Activated naive CD4-positive, alpha-beta T cell treated with anti-CD3 and anti-CD28 coated beads for 36 hours (primary cell): ENCODE measurements at regions not wholly inside any gene's neighbourhood (a gene's known extent, or its start where the extent isn't known, plus 50 kb on each side); places are given as distances from the start of the nearest gene placed in this dataset.

Experiments
- CTCF ChIA-PET: fragments of 350-600 bp; sonication (Branson Sonifier 250); formaldehyde crosslinking; loops from one replicate; lab custom pipeline; 2021; ENCODE audit warnings: antibody characterized with exemption; lab: Charles Lee
- DNase-seq: peaks from one replicate; pipeline ENCODE4 v3.0.0-alpha.2; 2020
- H3K27ac Mint-ChIP-seq: one replicate; pipeline ENCODE4 v1.8.0; 2021; ENCODE audit warnings: mild to moderate bottlenecking, mixed read lengths
- H3K27me3 Mint-ChIP-seq: one replicate; pipeline ENCODE4 v1.8.0; 2021; ENCODE audit warnings: low read depth, mixed read lengths
- H3K36me3 Mint-ChIP-seq: one replicate; pipeline ENCODE4 v1.8.0; 2021; ENCODE audit warnings: low read depth, mixed read lengths
- H3K4me1 Mint-ChIP-seq: one replicate; pipeline ENCODE4 v1.8.0; 2021; ENCODE audit warnings: low read depth, mixed read lengths
- H3K4me3 Mint-ChIP-seq: one replicate; pipeline ENCODE4 v1.8.0; 2021; ENCODE audit warnings: mild to moderate bottlenecking, moderate library complexity, mixed read lengths
- H3K9me3 Mint-ChIP-seq: one replicate; pipeline ENCODE4 v1.8.0; 2021; ENCODE audit warnings: mixed read lengths
- intact Hi-C: fragments of 100-400 bp; cut with micrococcal nuclease; formaldehyde crosslinking; loops from one replicate; pipeline ENCODE4 v1.15.1; 2023

- Mint-ChIP-seq H3K27ac (no peak overlapping the region), H3K4me1 (peaks cover 24% of the 10 kb centered on the region), H3K27me3 (no peaks in the 10 kb centered on the region), H3K4me3 (no peak overlapping the region), H3K9me3 (no peaks in the 10 kb centered on the region), H3K36me3 (no peaks in the 10 kb centered on the region)
- intact Hi-C loops: no loop called here
- DNase-seq: no peak
- CTCF ChIA-PET: no interaction called here
These were observed 598.1 kb downstream of the MID1IP1 start for GRCh38 chrX:39399387-39399786.

GRCh38 chrX:39401483-39402110 lies 600.3 kb downstream of the MID1IP1 start:
- CTCF ChIA-PET: no interaction called here
- peaks cover 24% of the 10 kb centered on the region for H3K4me1 Mint-ChIP-seq
- no peaks in the 10 kb centered on the region for H3K9me3 Mint-ChIP-seq
- H3K36me3 Mint-ChIP-seq: no peaks in the 10 kb centered on the region
- H3K4me3 Mint-ChIP-seq: no peak overlapping the region
- intact Hi-C loops: loop anchor here (2.0 kb wide), 1 partner anchor 23 kb away; no protein-coding TSS in a partner anchor
- peak; percentile 23 for DNase-seq
- no peak overlapping the region for H3K27ac Mint-ChIP-seq
- H3K27me3 Mint-ChIP-seq: no peaks in the 10 kb centered on the region

- Mint-ChIP-seq H3K27me3 (no peaks in the 10 kb centered on the region), H3K4me1 (peaks cover 24% of the 10 kb centered on the region), H3K4me3 (no peak overlapping the region), H3K9me3 (no peaks in the 10 kb centered on the region), H3K27ac (no peak overlapping the region), H3K36me3 (no peaks in the 10 kb centered on the region)
- DNase-seq: no peak
- CTCF ChIA-PET: no interaction called here
- intact Hi-C loops: no loop called here
These were observed 600.9 kb downstream of the MID1IP1 start for GRCh38 chrX:39402158-39402557.

DNA sequence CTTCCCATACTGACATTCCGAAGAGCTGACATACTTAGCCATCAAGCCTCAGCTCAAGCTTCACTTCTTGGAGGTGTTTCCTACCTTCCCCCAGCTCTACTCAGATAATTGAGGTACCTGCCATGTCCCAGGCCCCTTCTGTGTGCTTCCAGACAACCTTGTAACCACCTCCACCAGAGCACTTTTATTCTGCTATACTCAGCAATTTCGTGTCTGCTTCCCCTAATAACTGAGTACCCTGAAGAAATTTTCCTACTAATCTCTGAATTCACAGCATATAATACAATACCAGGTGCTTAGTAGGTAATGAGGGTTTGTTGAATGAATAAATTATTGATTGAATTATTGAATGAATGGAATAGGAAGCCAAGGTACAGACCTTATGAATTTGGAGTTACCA lies 605.5 kb downstream of the MID1IP1 start:
- H3K4me3 Mint-ChIP-seq: no peak overlapping the region
- no peak overlapping the region for H3K27ac Mint-ChIP-seq
- no peaks in the 10 kb centered on the region for H3K27me3 Mint-ChIP-seq
- CTCF ChIA-PET: no interaction called here
- no peak for DNase-seq
- H3K36me3 Mint-ChIP-seq: no peaks in the 10 kb centered on the region
- no peaks in the 10 kb centered on the region for H3K9me3 Mint-ChIP-seq
- H3K4me1 Mint-ChIP-seq: peaks cover 21% of the 10 kb centered on the region
- intact Hi-C loops: no loop called here

DNA sequence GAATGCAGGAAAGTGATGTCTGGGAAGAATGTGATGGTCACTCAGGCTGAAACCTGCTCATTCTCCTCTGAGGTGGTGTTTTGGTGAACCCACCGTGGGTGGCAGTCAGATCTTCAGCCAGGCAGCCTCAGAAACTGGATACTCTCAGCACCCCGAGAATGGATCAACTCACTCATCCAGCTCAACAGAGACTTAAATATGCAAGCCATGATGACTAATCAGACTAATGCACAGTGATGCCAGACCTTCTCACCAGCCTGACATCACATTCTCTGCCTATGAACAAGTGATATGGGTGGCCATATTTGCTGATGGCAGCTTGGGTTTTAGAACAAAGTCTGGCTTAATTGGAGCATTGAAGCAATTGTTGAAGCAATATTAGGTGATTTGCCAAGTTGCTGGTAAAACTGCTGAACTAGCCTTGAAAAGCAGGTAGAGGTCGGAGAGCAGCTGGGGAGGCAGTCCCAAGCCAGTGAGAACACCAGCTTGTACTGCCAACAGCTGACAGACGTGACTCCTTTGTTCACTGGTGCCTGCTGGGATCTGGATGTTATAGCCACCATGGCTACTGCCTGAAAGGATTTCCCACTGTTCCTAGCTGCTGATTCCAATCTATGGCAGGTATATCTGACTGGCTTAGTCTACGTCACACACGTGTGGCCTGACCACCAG lies 608.1 kb downstream of the MID1IP1 start:
- Mint-ChIP-seq H3K27ac (no peak overlapping the region), H3K9me3 (no peaks in the 10 kb centered on the region), H3K36me3 (no peaks in the 10 kb centered on the region), H3K4me1 (peaks cover 9% of the 10 kb centered on the region), H3K27me3 (no peaks in the 10 kb centered on the region), H3K4me3 (no peak overlapping the region)
- peak; percentile 27 for DNase-seq
- intact Hi-C loops: no loop called here
- CTCF ChIA-PET: no interaction called here

- Mint-ChIP-seq H3K27me3 (no peaks in the 10 kb centered on the region), H3K9me3 (no peaks in the 10 kb centered on the region), H3K4me1 (peaks cover 21% of the 10 kb centered on the region), H3K36me3 (no peaks in the 10 kb centered on the region), H3K27ac (no peak overlapping the region), H3K4me3 (no peak overlapping the region)
- CTCF ChIA-PET: no interaction called here
- intact Hi-C loops: no loop called here
- no peak for DNase-seq
These were observed 613.1 kb downstream of the MID1IP1 start for GRCh38 chrX:39414290-39414854.

- Mint-ChIP-seq H3K27ac (no peak overlapping the region), H3K27me3 (no peaks in the 10 kb centered on the region), H3K9me3 (no peaks in the 10 kb centered on the region), H3K4me1 (peaks cover 21% of the 10 kb centered on the region), H3K4me3 (no peak overlapping the region), H3K36me3 (no peaks in the 10 kb centered on the region)
- intact Hi-C loops: no loop called here
- CTCF ChIA-PET: no interaction called here
- no peak for DNase-seq
These were observed 615.4 kb downstream of the MID1IP1 start for GRCh38 chrX:39416547-39417260.

GRCh38 chrX:39418254-39418704 lies 617.0 kb downstream of the MID1IP1 start:
- peaks cover 31% of the 10 kb centered on the region for H3K4me1 Mint-ChIP-seq
- no peak overlapping the region for H3K4me3 Mint-ChIP-seq
- H3K36me3 Mint-ChIP-seq: no peaks in the 10 kb centered on the region
- peak; percentile 15 for DNase-seq
- peak overlapping the region; percentile 74 for H3K27ac Mint-ChIP-seq
- CTCF ChIA-PET: no interaction called here
- intact Hi-C loops: no loop called here
- H3K9me3 Mint-ChIP-seq: peaks cover 3% of the 10 kb centered on the region
- no peaks in the 10 kb centered on the region for H3K27me3 Mint-ChIP-seq

DNA sequence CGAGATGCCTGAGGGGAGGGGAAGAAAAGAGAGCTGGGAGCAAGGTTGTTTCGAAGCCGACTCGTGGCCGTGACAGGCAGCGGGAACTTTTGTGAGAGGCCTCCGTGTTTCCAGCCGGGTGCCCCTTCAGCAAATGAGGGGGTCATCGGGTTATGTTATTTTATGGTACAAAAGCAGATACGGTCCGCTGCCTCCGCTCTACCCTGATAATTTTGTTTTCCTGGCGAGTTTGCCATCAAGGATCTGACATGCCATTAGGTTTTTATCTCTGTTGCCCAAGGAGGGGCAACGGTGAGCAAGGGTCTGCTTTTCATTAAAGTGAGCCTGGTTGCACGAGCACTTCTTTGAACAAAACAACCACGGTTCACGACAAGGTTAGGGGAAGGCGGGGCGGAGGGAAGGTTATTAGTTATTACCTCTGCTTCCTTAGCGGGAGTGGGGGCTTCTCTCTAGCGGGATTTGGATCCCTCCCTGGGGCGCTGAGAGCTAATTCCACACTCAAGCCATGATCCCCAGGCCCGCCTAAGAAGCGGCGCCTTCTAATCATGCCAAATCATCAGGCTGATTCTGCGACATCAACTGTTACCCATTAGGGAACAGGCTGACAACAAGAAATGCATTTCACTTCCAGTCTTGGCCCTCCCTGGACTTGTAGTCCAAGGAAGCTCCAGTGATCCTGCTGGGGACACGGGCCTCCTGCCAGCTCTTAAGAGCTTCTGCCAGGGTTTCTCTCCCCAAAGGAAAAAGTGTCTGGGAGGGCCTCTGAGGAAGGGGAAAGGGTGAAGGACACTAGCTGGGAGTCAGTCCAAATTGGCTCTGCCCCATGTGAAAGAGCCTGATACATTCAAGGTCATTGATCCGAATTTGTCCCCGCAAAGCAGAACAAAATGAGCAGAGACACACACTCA lies 617.7 kb downstream of the MID1IP1 start:
- H3K27ac Mint-ChIP-seq: peak overlapping the region; percentile 74
- H3K27me3 Mint-ChIP-seq: no peaks in the 10 kb centered on the region
- CTCF ChIA-PET: interaction anchor here (1.2 kb wide), 1 partner anchor 26 kb away, joined by 4 read pairs; no protein-coding TSS in a partner anchor
- H3K36me3 Mint-ChIP-seq: no peaks in the 10 kb centered on the region
- no peak overlapping the region for H3K4me3 Mint-ChIP-seq
- peaks cover 3% of the 10 kb centered on the region for H3K9me3 Mint-ChIP-seq
- intact Hi-C loops: no loop called here
- no peak for DNase-seq
- peaks cover 36% of the 10 kb centered on the region for H3K4me1 Mint-ChIP-seq

DNA sequence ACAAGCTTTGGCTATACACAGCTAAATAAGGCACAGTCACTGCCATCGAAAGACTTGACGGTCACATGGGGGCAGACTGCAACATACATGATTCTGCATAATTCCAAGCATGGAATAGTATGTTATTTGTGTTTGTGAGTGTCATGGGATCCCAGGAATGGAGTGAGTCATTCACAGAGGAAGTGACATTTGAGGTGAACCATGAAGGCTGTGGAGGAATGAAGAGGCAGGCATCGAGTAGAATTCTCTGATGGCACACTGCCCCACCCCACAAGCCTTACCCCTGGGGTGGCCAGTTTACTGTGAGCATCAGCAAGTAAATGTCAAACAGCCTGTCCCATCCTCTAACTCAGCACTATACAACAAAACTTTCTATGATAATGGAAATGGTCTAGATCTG lies 619.7 kb downstream of the MID1IP1 start:
- intact Hi-C loops: no loop called here
- no peak overlapping the region for H3K4me3 Mint-ChIP-seq

GRCh38 chrX:39425124-39425806 lies 624.0 kb downstream of the MID1IP1 start:
- H3K36me3 Mint-ChIP-seq: no peaks in the 10 kb centered on the region
- intact Hi-C loops: loop anchor here (1.0 to 5.0 kb wide), 8 partner anchors 15 to 608 kb away; no protein-coding TSS in a partner anchor
- H3K4me3 Mint-ChIP-seq: no peak overlapping the region
- H3K27me3 Mint-ChIP-seq: no peaks in the 10 kb centered on the region
- CTCF ChIA-PET: interaction anchor here (0.6 kb wide), 1 partner anchor 385 kb away, joined by 3 read pairs; no protein-coding TSS in a partner anchor
- peaks cover 65% of the 10 kb centered on the region for H3K4me1 Mint-ChIP-seq
- H3K27ac Mint-ChIP-seq: peak overlapping the region; percentile 89
- DNase-seq: peak; percentile 21
- peaks cover 4% of the 10 kb centered on the region for H3K9me3 Mint-ChIP-seq

More for the DNA sequence above, 619.7 kb downstream of the MID1IP1 start:
- peaks cover 4% of the 10 kb centered on the region for H3K9me3 Mint-ChIP-seq
- no peak for DNase-seq
- CTCF ChIA-PET: no interaction called here
- H3K27me3 Mint-ChIP-seq: no peaks in the 10 kb centered on the region
- no peak overlapping the region for H3K27ac Mint-ChIP-seq
- peaks cover 53% of the 10 kb centered on the region for H3K4me1 Mint-ChIP-seq
- no peaks in the 10 kb centered on the region for H3K36me3 Mint-ChIP-seq
